22Rv1 (cell line): ENCODE measurements at regions not wholly inside any gene's neighbourhood (a gene's known extent, or its start where the extent isn't known, plus 50 kb on each side); places are given as distances from the start of the nearest gene placed in this dataset.

ENCODE experiments used
- ZFX ChIP-seq: fragments of 450-650 bp; IDR thresholded peaks from 2 replicates; pipeline ENCODE4 v1.6.1; 2017; ENCODE audit warnings: antibody characterized with exemption, borderline replicate concordance
- TF ChIP-seq, protein P1 (sequence below): fragments of 450-650 bp; IDR thresholded peaks from 2 replicates; pipeline ENCODE4 v1.5.1; 2017; ENCODE audit warnings: mild to moderate bottlenecking

DNA sequence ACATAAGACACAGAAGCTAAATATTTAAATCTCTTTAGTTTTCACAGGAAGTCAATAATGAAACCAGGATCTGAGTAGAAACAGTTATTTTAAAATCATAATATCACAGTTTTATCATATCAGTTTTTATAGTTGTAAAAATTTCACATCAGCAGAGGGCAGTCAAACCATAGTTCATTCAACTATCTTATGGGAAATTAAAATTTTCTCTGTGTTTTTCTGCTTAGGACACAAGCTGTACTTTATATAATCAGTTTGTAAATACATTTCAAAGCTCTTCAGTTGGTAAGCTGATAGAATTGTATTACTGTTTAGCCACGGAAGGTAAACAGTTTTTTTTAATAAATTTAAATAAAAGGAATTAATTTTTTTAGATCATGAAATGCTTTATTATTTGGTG is 204.8 kb upstream of the NUDT6 start:
- TF ChIP-seq, protein P1, sequence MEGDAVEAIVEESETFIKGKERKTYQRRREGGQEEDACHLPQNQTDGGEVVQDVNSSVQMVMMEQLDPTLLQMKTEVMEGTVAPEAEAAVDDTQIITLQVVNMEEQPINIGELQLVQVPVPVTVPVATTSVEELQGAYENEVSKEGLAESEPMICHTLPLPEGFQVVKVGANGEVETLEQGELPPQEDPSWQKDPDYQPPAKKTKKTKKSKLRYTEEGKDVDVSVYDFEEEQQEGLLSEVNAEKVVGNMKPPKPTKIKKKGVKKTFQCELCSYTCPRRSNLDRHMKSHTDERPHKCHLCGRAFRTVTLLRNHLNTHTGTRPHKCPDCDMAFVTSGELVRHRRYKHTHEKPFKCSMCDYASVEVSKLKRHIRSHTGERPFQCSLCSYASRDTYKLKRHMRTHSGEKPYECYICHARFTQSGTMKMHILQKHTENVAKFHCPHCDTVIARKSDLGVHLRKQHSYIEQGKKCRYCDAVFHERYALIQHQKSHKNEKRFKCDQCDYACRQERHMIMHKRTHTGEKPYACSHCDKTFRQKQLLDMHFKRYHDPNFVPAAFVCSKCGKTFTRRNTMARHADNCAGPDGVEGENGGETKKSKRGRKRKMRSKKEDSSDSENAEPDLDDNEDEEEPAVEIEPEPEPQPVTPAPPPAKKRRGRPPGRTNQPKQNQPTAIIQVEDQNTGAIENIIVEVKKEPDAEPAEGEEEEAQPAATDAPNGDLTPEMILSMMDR, result peak; percentile 29
- no peak for TF ChIP-seq ZFX
